ENCODE measurements at regions not wholly inside any gene's neighbourhood (a gene's known extent, or its start where the extent isn't known, plus 50 kb on each side); places are given as distances from the start of the nearest gene placed in this dataset.
"Not testable (repeated sequence)": the region's sequence is repeated elsewhere in the genome, so short reads cannot be mapped to it uniquely, and the experiment has no call there.

- in situ Hi-C loops (cut with HindIII; ENCODE audit: low sequenced_read_pairs) = no loop called here
Observed at GRCh38 chr6:141884850-141885249, 247.9 kb upstream of the GJE1 start.

- in situ Hi-C loops (cut with HindIII; ENCODE audit: low sequenced_read_pairs) = no loop called here
Observed at GRCh38 chr6:141878686-141879085, 254.0 kb upstream of the GJE1 start.

GRCh38 chr6:141877275-141877983, 255.3 kb upstream of the GJE1 start:
- in situ Hi-C loops (cut with HindIII; ENCODE audit: low sequenced_read_pairs) = no loop called here

GRCh38 chr6:141874930-141875602, 257.7 kb upstream of the GJE1 start:
- in situ Hi-C loops (cut with HindIII; ENCODE audit: low sequenced_read_pairs) = no loop called here

- in situ Hi-C loops (cut with HindIII; ENCODE audit: low sequenced_read_pairs) = not testable (repeated sequence)
Observed at GRCh38 chr6:141869509-141869908, 263.2 kb upstream of the GJE1 start.

- in situ Hi-C loops (cut with HindIII; ENCODE audit: low sequenced_read_pairs) = no loop called here
Observed at GRCh38 chr6:141867767-141868166, 265.0 kb upstream of the GJE1 start.

GRCh38 chr6:141866731-141867497, 265.8 kb upstream of the GJE1 start:
- in situ Hi-C loops (cut with HindIII; ENCODE audit: low sequenced_read_pairs) = no loop called here

- in situ Hi-C loops (cut with HindIII; ENCODE audit: low sequenced_read_pairs) = no loop called here
Observed at GRCh38 chr6:141851063-141851462, 281.7 kb upstream of the GJE1 start.

- in situ Hi-C loops (cut with HindIII; ENCODE audit: low sequenced_read_pairs) = no loop called here
Observed at GRCh38 chr6:141848029-141848890, 284.5 kb upstream of the GJE1 start.

GRCh38 chr6:141846639-141847038, 286.1 kb upstream of the GJE1 start:
- in situ Hi-C loops (cut with HindIII; ENCODE audit: low sequenced_read_pairs) = no loop called here

GRCh38 chr6:141843178-141843834, 289.4 kb upstream of the GJE1 start:
- in situ Hi-C loops (cut with HindIII; ENCODE audit: low sequenced_read_pairs) = no loop called here

- in situ Hi-C loops (cut with HindIII; ENCODE audit: low sequenced_read_pairs) = no loop called here
Observed at GRCh38 chr6:141833001-141833655, 299.6 kb upstream of the GJE1 start.

- in situ Hi-C loops (cut with HindIII; ENCODE audit: low sequenced_read_pairs) = no loop called here
Observed at GRCh38 chr6:141830530-141830929, 302.2 kb upstream of the GJE1 start.

- in situ Hi-C loops (cut with HindIII; ENCODE audit: low sequenced_read_pairs) = no loop called here
Observed at GRCh38 chr6:141829566-141830360, 303.0 kb upstream of the GJE1 start.

- in situ Hi-C loops (cut with HindIII; ENCODE audit: low sequenced_read_pairs) = no loop called here
Observed at GRCh38 chr6:141824350-141824749, 308.4 kb upstream of the GJE1 start.

GRCh38 chr6:141815039-141815438, 317.7 kb upstream of the GJE1 start:
- in situ Hi-C loops (cut with HindIII; ENCODE audit: low sequenced_read_pairs) = not testable (repeated sequence)

GRCh38 chr6:141809901-141810300, 322.8 kb upstream of the GJE1 start:
- in situ Hi-C loops (cut with HindIII; ENCODE audit: low sequenced_read_pairs) = no loop called here

- in situ Hi-C loops (cut with HindIII; ENCODE audit: low sequenced_read_pairs) = no loop called here
Observed at GRCh38 chr6:141808662-141809061, 324.1 kb upstream of the GJE1 start.

GRCh38 chr6:141800973-141801372, 331.8 kb upstream of the GJE1 start:
- in situ Hi-C loops (cut with HindIII; ENCODE audit: low sequenced_read_pairs) = not testable (repeated sequence)
